GM21529 (cell line): ENCODE measurements at regions not wholly inside any gene's neighbourhood (a gene's known extent, or its start where the extent isn't known, plus 50 kb on each side); places are given as distances from the start of the nearest gene placed in this dataset.
"Not testable (repeated sequence)": the region's sequence is repeated elsewhere in the genome, so short reads cannot be mapped to it uniquely, and the experiment has no call there.

Experiments
- ATAC-seq: cut with Tn5 transposase; IDR thresholded peaks from one replicate; pipeline ENCODE4 v1.9.1; 2021; ENCODE audit not compliant: unreplicated experiment

- ATAC-seq = not testable (repeated sequence)
These were observed 111.6 kb downstream of the PPIAL4A start for GRCh38 chr1:121001090-121001726.

GRCh38 chr1:121003230-121003629, 113.7 kb downstream of the PPIAL4A start:
- ATAC-seq = not testable (repeated sequence)

GRCh38 chr1:121006826-121007225, 117.3 kb downstream of the PPIAL4A start:
- not testable (repeated sequence) for ATAC-seq

GRCh38 chr1:121007755-121008154, 118.2 kb downstream of the PPIAL4A start:
- not testable (repeated sequence) for ATAC-seq

GRCh38 chr1:121008512-121009215, 119.1 kb downstream of the PPIAL4A start:
- ATAC-seq = not testable (repeated sequence)

- ATAC-seq = not testable (repeated sequence)
These were observed 119.9 kb downstream of the PPIAL4A start for GRCh38 chr1:121009216-121010057.

- ATAC-seq = not testable (repeated sequence)
These were observed 120.6 kb downstream of the PPIAL4A start for GRCh38 chr1:121010141-121010540.

GRCh38 chr1:121013181-121013580, 123.6 kb downstream of the PPIAL4A start:
- not testable (repeated sequence) for ATAC-seq

GRCh38 chr1:121016182-121017028, 126.8 kb downstream of the PPIAL4A start:
- ATAC-seq = peak; percentile 48

GRCh38 chr1:121019715-121020349, 130.3 kb downstream of the PPIAL4A start:
- peak; percentile 64 for ATAC-seq

GRCh38 chr1:121020350-121021236, 131.0 kb downstream of the PPIAL4A start:
- not testable (repeated sequence) for ATAC-seq

- ATAC-seq = not testable (repeated sequence)
These were observed 132.1 kb downstream of the PPIAL4A start for GRCh38 chr1:121021716-121022115.

- ATAC-seq = not testable (repeated sequence)
These were observed 143.4 kb downstream of the PPIAL4A start for GRCh38 chr1:121032878-121033494.

- ATAC-seq = not testable (repeated sequence)
These were observed 147.2 kb downstream of the PPIAL4A start for GRCh38 chr1:121036792-121037191.

GRCh38 chr1:121040974-121041373, 143.2 kb downstream of the FAM72B start:
- ATAC-seq = not testable (repeated sequence)

- ATAC-seq = not testable (repeated sequence)
These were observed 142.6 kb downstream of the FAM72B start for GRCh38 chr1:121041497-121041896.

- ATAC-seq = not testable (repeated sequence)
These were observed 141.3 kb downstream of the FAM72B start for GRCh38 chr1:121042882-121043281.

- ATAC-seq = not testable (repeated sequence)
These were observed 135.8 kb downstream of the FAM72B start for GRCh38 chr1:121048293-121048752.
